PFSK-1 (cell line): ENCODE measurements at regions not wholly inside any gene's neighbourhood (a gene's known extent, or its start where the extent isn't known, plus 50 kb on each side); places are given as distances from the start of the nearest gene placed in this dataset.

Source experiments
- FOXP2 ChIP-seq: optimal IDR thresholded peaks from 2 replicates; pipeline ENCODE3; 2011; ENCODE audit warnings: borderline replicate concordance, control low read depth, inconsistent platforms; ENCODE audit not compliant: insufficient read depth; ENCODE audit errors: extremely low read length, extremely low read depth
- POLR2AphosphoS5 ChIP-seq: IDR thresholded peaks from 2 replicates; pipeline ENCODE4 v1.6.1; 2012; ENCODE audit warnings: low read depth, mild to moderate bottlenecking, control low read depth, low read length, moderate library complexity
- SIN3A ChIP-seq: IDR thresholded peaks from 2 replicates; pipeline ENCODE4 v1.6.1; 2012; ENCODE audit warnings: mild to moderate bottlenecking, low read length, moderate library complexity, borderline replicate concordance; ENCODE audit not compliant: insufficient read depth
- TAF1 ChIP-seq: IDR thresholded peaks from 2 replicates; pipeline ENCODE4 v1.6.1; 2012; ENCODE audit warnings: low read length, control low read depth, borderline replicate concordance; ENCODE audit not compliant: insufficient read depth
- TF ChIP-seq, protein P1 (sequence below), 2 experiments: IDR thresholded peaks; 2 replicates each; pipeline versions ENCODE4 v1.6.1 to v1.8.0; 2011 to 2012; ENCODE audit warnings: low read depth in 2 of 2, low read length in 2 of 2, control low read depth in 1 of 2, inconsistent platforms in 1 of 2, mild to moderate bottlenecking in 1 of 2, moderate library complexity in 1 of 2; ENCODE audit not compliant: insufficient read depth in 1 of 2

DNA sequence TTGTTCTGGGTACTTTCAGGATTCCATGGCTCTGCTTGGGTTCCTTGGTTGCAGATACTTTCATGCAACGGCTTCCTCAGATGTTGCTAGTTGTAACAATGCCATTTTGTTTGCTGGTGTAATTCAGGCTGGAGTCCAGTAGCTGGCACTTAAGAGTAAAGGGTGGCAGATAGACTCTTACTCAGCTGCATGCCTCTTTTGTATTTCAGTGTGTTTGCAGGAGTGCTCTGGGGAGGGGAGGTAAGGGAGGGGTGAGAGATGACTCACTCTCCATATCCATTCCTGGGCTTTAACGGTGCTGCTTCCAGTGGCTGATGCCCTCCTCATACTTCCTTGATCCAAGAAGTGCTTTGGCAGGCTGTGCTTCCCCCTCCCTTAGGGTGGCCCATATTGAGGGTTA lies 155.2 kb downstream of the ZNF330 start:
- TF ChIP-seq SIN3A = no peak
- TF ChIP-seq TAF1 = no peak
- TF ChIP-seq, protein P1, sequence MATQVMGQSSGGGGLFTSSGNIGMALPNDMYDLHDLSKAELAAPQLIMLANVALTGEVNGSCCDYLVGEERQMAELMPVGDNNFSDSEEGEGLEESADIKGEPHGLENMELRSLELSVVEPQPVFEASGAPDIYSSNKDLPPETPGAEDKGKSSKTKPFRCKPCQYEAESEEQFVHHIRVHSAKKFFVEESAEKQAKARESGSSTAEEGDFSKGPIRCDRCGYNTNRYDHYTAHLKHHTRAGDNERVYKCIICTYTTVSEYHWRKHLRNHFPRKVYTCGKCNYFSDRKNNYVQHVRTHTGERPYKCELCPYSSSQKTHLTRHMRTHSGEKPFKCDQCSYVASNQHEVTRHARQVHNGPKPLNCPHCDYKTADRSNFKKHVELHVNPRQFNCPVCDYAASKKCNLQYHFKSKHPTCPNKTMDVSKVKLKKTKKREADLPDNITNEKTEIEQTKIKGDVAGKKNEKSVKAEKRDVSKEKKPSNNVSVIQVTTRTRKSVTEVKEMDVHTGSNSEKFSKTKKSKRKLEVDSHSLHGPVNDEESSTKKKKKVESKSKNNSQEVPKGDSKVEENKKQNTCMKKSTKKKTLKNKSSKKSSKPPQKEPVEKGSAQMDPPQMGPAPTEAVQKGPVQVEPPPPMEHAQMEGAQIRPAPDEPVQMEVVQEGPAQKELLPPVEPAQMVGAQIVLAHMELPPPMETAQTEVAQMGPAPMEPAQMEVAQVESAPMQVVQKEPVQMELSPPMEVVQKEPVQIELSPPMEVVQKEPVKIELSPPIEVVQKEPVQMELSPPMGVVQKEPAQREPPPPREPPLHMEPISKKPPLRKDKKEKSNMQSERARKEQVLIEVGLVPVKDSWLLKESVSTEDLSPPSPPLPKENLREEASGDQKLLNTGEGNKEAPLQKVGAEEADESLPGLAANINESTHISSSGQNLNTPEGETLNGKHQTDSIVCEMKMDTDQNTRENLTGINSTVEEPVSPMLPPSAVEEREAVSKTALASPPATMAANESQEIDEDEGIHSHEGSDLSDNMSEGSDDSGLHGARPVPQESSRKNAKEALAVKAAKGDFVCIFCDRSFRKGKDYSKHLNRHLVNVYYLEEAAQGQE (IDR thresholded peaks at IDR 0.05; ENCODE audit: insufficient read depth in 1 of 2, low read depth in 2 of 2, low read length in 2 of 2) = no peak
- no peak for TF ChIP-seq POLR2AphosphoS5
- TF ChIP-seq FOXP2 = no peak

DNA sequence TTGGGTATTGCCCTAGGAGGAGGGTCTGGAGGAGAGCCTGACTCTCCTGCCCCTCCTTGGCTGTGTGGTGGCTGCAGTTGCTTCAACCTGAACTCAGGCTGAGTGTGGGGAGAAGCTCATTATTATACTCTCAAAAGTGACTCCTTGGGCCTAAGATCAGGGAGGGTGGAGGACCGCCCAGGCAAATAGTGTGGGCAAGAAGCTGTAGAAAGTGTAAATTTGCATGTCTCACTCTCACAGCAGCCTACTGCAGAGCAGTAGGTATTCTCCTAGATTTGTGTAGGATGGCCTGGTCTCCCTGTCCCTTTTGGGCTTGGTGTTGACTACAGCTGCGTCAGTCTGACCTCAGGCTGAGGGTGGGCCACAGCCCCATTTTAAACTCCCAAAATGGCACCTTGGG lies 156.1 kb downstream of the ZNF330 start:
- TF ChIP-seq POLR2AphosphoS5 (no peak), TAF1 (no peak), FOXP2 (no peak), SIN3A (no peak)
- TF ChIP-seq, protein P1 (IDR thresholded peaks at IDR 0.05; ENCODE audit: insufficient read depth in 1 of 2, low read depth in 2 of 2, low read length in 2 of 2) = no peak

DNA sequence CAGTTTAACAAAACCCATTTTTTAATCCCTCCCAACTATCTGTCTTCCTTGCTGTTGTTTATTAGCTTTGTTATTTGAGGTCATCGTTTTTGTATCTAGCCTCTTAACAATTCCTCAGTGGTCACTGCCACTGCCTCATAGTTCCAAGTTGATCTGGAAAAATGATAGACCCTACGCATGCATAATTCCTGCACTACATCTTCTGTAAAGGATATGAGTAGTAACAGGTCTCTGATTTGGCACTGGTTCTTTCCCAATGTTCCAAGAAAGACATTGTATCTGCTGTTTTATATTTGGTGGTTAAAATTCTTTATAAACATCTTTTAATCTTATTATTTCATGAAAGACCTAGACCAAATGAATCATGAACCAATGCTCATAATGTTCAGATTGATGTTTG lies 166.6 kb downstream of the ZNF330 start:
- no peak for TF ChIP-seq TAF1
- TF ChIP-seq SIN3A = no peak
- TF ChIP-seq, protein P1 (IDR thresholded peaks at IDR 0.05; ENCODE audit: insufficient read depth in 1 of 2, low read depth in 2 of 2, low read length in 2 of 2) = no peak
- no peak for TF ChIP-seq FOXP2
- no peak for TF ChIP-seq POLR2AphosphoS5

DNA sequence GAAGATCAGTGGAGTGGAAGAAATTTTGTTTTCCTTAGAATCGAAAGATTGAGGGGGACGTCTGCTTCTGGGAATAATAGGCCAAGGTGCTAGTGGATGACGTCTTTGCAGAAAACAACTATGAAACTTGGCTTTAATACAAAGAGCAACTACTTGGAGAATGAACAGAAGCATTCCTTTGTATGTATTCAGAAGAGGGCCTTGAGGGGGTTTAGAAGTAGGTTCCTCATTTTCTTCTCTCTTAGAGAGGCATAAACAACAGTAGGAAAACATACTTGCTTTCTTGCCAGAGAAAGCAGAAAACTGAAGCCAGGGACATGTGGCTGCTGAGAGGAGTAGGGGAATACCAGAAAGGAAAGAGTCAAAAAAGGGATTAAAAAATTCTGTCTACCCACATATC lies 167.8 kb downstream of the ZNF330 start:
- TF ChIP-seq, protein P1 (IDR thresholded peaks at IDR 0.05; ENCODE audit: insufficient read depth in 1 of 2, low read depth in 2 of 2, low read length in 2 of 2) = no peak

DNA sequence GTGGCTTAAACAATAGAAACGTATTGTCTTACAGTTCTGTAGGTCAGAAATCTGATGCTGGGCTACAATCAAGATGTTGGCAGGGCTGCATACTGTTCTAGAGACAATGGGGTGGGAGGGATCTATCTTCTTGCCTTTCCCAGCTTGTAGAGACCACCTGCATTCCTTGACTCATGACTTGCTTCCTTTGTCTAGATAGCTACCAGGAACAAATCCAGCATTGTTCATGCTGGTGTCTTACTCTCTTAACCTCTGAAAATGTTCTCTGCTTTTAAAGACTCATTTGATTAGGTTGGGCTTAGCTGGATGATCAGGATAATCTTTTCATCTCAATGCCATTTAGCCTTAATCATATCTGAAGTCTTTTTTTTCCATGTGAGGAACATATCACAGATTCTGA lies 169.0 kb downstream of the ZNF330 start:
- no peak for TF ChIP-seq SIN3A
- TF ChIP-seq FOXP2 = no peak
- TF ChIP-seq, protein P1 (IDR thresholded peaks at IDR 0.05; ENCODE audit: insufficient read depth in 1 of 2, low read depth in 2 of 2, low read length in 2 of 2) = no peak
- TF ChIP-seq POLR2AphosphoS5 = no peak
